ENCODE measurements at regions not wholly inside any gene's neighbourhood (a gene's known extent, or its start where the extent isn't known, plus 50 kb on each side); places are given as distances from the start of the nearest gene placed in this dataset.

DNA sequence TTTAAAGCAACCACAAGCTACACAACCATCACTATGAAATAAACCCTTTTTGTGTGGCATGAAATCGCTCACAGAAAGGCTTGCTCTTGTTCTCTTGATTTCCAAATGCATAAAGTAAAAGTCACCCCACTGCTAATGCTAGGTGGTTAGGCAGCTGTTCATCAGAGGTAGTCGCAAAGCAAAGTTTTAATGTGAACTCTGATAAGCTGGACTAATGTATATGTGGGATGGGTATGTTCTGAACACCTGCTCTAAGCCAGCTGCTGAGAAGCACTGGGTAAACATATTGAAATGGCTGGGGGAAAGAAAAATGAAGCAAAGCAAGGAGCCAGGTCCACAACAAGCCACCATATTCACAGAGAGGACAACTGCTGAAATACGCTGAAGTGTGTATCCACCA, 142.3 kb downstream of the KLF12 start:
- in situ Hi-C loops (cut with MboI; ENCODE audit: low pct_unique_long_range_greater_than_20kb, low sequenced_read_pairs, unreplicated experiment): no loop called here
- TF ChIP-seq, protein P1, sequence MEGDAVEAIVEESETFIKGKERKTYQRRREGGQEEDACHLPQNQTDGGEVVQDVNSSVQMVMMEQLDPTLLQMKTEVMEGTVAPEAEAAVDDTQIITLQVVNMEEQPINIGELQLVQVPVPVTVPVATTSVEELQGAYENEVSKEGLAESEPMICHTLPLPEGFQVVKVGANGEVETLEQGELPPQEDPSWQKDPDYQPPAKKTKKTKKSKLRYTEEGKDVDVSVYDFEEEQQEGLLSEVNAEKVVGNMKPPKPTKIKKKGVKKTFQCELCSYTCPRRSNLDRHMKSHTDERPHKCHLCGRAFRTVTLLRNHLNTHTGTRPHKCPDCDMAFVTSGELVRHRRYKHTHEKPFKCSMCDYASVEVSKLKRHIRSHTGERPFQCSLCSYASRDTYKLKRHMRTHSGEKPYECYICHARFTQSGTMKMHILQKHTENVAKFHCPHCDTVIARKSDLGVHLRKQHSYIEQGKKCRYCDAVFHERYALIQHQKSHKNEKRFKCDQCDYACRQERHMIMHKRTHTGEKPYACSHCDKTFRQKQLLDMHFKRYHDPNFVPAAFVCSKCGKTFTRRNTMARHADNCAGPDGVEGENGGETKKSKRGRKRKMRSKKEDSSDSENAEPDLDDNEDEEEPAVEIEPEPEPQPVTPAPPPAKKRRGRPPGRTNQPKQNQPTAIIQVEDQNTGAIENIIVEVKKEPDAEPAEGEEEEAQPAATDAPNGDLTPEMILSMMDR (IDR thresholded peaks at IDR 0.05; ENCODE audit: extremely low read depth, insufficient read depth, missing control alignments): no peak
- no peak for DNase-seq (ENCODE audit: low spot score)

DNA sequence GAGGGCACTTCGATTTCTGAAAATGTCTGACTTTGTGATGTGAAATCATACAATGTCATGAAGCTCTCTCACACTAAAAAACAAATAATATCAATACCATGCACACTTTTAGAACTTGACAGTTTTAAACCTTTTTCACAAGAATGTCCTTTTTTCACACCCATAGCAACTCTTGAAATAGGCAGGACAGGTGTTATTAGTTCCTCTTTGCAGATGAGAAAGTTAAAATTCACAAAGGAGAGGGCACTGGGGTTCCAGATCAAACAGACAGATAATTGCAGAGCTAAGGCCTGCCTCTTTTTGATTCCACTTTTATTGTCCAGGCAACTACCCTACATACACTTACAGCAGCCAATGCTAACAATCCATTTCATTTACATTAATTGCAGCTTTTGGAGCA, 142.8 kb downstream of the KLF12 start:
- TF ChIP-seq, protein P1 (IDR thresholded peaks at IDR 0.05; ENCODE audit: extremely low read depth, insufficient read depth, missing control alignments): no peak
- no peak for DNase-seq (ENCODE audit: low spot score)
- in situ Hi-C loops (cut with MboI; ENCODE audit: low pct_unique_long_range_greater_than_20kb, low sequenced_read_pairs, unreplicated experiment): no loop called here

DNA sequence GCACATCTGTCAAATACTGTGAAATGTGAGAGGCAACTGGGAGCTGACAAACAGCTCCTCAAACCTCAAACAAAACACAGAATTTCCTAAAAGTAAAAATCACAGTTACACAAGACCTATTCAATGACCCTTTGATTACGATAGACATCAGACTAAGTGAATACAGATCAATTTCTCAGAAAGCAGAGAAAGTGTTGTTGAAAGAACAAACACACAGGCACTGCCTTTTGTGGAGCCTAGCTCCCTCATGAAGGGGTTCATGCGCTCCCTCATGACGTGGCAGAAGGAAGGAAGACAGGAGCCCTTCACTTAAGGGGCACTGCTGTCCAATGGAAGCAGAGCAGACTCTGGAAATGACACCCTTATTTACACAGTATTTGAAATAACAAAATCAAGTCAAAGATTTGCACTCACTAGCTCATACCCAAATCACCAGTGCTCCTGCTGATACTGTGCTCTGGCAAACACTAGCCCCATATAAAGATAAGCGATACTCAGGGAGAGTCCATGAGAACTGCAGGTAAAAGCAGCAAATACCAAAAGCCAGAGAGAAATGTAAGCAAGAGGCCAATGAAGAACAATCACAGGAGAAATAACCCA, 144.9 kb downstream of the KLF12 start:
- in situ Hi-C loops (cut with MboI; ENCODE audit: low pct_unique_long_range_greater_than_20kb, low sequenced_read_pairs, unreplicated experiment): no loop called here
- TF ChIP-seq, protein P1 (IDR thresholded peaks at IDR 0.05; ENCODE audit: extremely low read depth, insufficient read depth, missing control alignments): no peak
- DNase-seq (ENCODE audit: low spot score): no peak

DNA sequence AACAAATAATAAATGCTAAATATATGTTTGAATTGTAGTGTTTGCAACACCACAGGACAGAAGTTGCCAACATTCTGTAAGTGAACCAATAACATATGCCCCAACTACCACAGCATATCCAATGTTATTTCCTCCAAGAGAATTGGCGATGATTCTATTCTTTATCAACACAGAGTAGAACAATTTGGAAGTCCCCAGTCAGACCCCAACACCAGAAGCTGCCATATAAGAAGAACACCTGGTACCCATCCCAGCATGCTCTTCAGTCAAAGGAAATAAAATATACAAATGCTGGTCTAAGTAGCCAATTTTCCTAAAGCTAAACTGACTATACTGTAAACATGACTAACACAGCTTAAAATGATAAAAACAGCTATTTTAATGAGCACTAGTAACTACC, 145.7 kb downstream of the KLF12 start:
- TF ChIP-seq, protein P1 (IDR thresholded peaks at IDR 0.05; ENCODE audit: extremely low read depth, insufficient read depth, missing control alignments): no peak
- in situ Hi-C loops (cut with MboI; ENCODE audit: low pct_unique_long_range_greater_than_20kb, low sequenced_read_pairs, unreplicated experiment): no loop called here
- no peak for DNase-seq (ENCODE audit: low spot score)

DNA sequence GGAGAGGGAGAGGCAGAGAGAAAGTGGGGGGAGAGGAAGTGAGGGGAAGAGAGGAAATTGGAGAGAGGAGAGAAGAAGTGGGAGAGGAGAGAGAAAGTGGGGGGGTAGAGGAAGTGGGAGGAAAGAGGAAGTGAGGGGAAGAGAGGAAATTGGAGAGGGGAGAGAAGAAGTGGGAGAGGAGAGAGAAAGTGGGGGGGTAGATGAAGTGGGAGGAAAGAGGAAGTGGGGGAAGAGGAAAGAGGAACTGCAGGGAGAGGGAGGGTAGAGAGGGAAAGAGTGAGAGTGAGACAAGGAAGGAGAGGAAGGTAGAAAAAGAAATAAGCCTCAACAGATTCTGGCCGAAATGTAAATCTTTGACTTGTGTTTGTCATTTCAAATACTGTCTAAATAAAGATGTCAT, 146.6 kb downstream of the KLF12 start:
- DNase-seq (ENCODE audit: low spot score): no peak
- in situ Hi-C loops (cut with MboI; ENCODE audit: low pct_unique_long_range_greater_than_20kb, low sequenced_read_pairs, unreplicated experiment): no loop called here
- TF ChIP-seq, protein P1 (IDR thresholded peaks at IDR 0.05; ENCODE audit: extremely low read depth, insufficient read depth, missing control alignments): no peak

DNA sequence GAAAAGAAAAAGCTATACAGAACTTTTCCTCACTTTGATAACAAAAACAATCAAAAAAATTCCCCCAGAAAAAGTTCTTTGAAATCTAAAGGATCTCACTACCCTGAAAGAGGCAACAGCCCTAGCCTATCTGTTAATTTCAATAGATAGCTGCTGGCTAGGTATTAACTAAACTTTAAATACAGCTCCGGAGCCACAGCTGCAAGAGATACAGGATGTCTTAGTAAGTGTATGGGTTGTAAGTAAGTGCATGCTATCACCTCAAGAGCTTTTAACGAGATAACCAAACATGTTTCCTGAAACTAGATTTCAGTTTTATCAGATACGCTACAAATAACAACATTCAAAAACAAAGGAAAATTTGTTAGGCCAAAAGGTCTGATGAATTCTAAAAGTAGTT, 148.4 kb downstream of the KLF12 start:
- in situ Hi-C loops (cut with MboI; ENCODE audit: low pct_unique_long_range_greater_than_20kb, low sequenced_read_pairs, unreplicated experiment): no loop called here
- DNase-seq (ENCODE audit: low spot score): no peak
- TF ChIP-seq, protein P1 (IDR thresholded peaks at IDR 0.05; ENCODE audit: extremely low read depth, insufficient read depth, missing control alignments): no peak
